ENCODE measurements at regions not wholly inside any gene's neighbourhood (a gene's known extent, or its start where the extent isn't known, plus 50 kb on each side); places are given as distances from the start of the nearest gene placed in this dataset.

- TF ChIP-seq NFRKB (IDR thresholded peaks at IDR 0.05) (no peak), ARNT (IDR thresholded peaks at IDR 0.05) (no peak)
Observed at GRCh38 chr3:132247211-132247610, 70.0 kb upstream of the ACP3 start.
